ENCODE measurements at regions not wholly inside any gene's neighbourhood (a gene's known extent, or its start where the extent isn't known, plus 50 kb on each side); places are given as distances from the start of the nearest gene placed in this dataset.

GRCh38 chr12:34301251-34302130 lies 279.2 kb downstream of the ALG10 start:
- H3K4me1 ChIP-seq: no peaks in the 10 kb centered on the region
- no peak overlapping the region for H3K4me3 ChIP-seq
- H3K27ac Mint-ChIP-seq: no peak overlapping the region
- no peaks in the 10 kb centered on the region for H3F3A ChIP-seq (ENCODE audit: low read depth)
- H3K4me3 Mint-ChIP-seq: no peak overlapping the region
- TF ChIP-seq, protein P1, sequence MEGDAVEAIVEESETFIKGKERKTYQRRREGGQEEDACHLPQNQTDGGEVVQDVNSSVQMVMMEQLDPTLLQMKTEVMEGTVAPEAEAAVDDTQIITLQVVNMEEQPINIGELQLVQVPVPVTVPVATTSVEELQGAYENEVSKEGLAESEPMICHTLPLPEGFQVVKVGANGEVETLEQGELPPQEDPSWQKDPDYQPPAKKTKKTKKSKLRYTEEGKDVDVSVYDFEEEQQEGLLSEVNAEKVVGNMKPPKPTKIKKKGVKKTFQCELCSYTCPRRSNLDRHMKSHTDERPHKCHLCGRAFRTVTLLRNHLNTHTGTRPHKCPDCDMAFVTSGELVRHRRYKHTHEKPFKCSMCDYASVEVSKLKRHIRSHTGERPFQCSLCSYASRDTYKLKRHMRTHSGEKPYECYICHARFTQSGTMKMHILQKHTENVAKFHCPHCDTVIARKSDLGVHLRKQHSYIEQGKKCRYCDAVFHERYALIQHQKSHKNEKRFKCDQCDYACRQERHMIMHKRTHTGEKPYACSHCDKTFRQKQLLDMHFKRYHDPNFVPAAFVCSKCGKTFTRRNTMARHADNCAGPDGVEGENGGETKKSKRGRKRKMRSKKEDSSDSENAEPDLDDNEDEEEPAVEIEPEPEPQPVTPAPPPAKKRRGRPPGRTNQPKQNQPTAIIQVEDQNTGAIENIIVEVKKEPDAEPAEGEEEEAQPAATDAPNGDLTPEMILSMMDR (IDR thresholded peaks at IDR 0.05): no peak
- TF ChIP-seq EZH2 (IDR thresholded peaks at IDR 0.05) (no peak), EZH2phosphoT487 (IDR thresholded peaks at IDR 0.05) (no peak)
- DNase-seq (ENCODE audit: low spot score): no peak
- H2AFZ ChIP-seq (replicated peaks): no peak overlapping the region
- peaks cover 11% of the 10 kb centered on the region for H3K27me3 Mint-ChIP-seq (ENCODE audit: insufficient read depth, low read depth)
- no peaks in the 10 kb centered on the region for H4K20me1 ChIP-seq (ENCODE audit: low read depth)
- no peak overlapping the region for H3K27ac ChIP-seq
- no peaks in the 10 kb centered on the region for H3K4me1 Mint-ChIP-seq
- H3K9me3 ChIP-seq (ENCODE audit: low read depth): peaks cover 5% of the 10 kb centered on the region
- H3K36me3 ChIP-seq: no peaks in the 10 kb centered on the region
- no peak overlapping the region for H3K9ac ChIP-seq
- peaks cover 96% of the 10 kb centered on the region for H3K9me3 Mint-ChIP-seq
- H3K79me2 ChIP-seq (ENCODE audit: low read depth): no peaks in the 10 kb centered on the region
- no peak overlapping the region for H3K4me2 ChIP-seq
- H3K36me3 Mint-ChIP-seq: no peaks in the 10 kb centered on the region
- H3K27me3 ChIP-seq: no peaks in the 10 kb centered on the region

GRCh38 chr12:34302131-34302885 lies 280.0 kb downstream of the ALG10 start:
- Histone ChIP-seq H3K4me3 (no peak overlapping the region), H3K27ac (no peak overlapping the region), H3K79me2 (ENCODE audit: low read depth) (no peaks in the 10 kb centered on the region), H3K9me3 (ENCODE audit: low read depth) (peaks cover 5% of the 10 kb centered on the region), H3K36me3 (no peaks in the 10 kb centered on the region), H3K4me1 (no peaks in the 10 kb centered on the region), H3K9ac (no peak overlapping the region), H4K20me1 (ENCODE audit: low read depth) (no peaks in the 10 kb centered on the region), H3K4me2 (no peak overlapping the region), H2AFZ (replicated peaks) (no peak overlapping the region), H3K27me3 (no peaks in the 10 kb centered on the region), H3F3A (ENCODE audit: low read depth) (no peaks in the 10 kb centered on the region)
- no peak overlapping the region for H3K4me3 Mint-ChIP-seq
- peaks cover 96% of the 10 kb centered on the region for H3K9me3 Mint-ChIP-seq
- H3K27me3 Mint-ChIP-seq (ENCODE audit: insufficient read depth, low read depth): peaks cover 11% of the 10 kb centered on the region
- no peak for TF ChIP-seq EZH2phosphoT487 (IDR thresholded peaks at IDR 0.05)
- H3K36me3 Mint-ChIP-seq: no peaks in the 10 kb centered on the region
- no peaks in the 10 kb centered on the region for H3K4me1 Mint-ChIP-seq
- no peak overlapping the region for H3K27ac Mint-ChIP-seq
- no peak for DNase-seq (ENCODE audit: low spot score)

- Histone ChIP-seq H3K4me3 (no peak overlapping the region), H3K4me2 (no peak overlapping the region), H3K9me3 (ENCODE audit: low read depth) (peaks cover 5% of the 10 kb centered on the region), H3K9ac (no peak overlapping the region), H3F3A (ENCODE audit: low read depth) (no peaks in the 10 kb centered on the region), H3K27me3 (no peaks in the 10 kb centered on the region), H2AFZ (replicated peaks) (no peak overlapping the region), H4K20me1 (ENCODE audit: low read depth) (no peaks in the 10 kb centered on the region), H3K36me3 (no peaks in the 10 kb centered on the region), H3K4me1 (no peaks in the 10 kb centered on the region), H3K27ac (no peak overlapping the region), H3K79me2 (ENCODE audit: low read depth) (no peaks in the 10 kb centered on the region)
- H3K36me3 Mint-ChIP-seq: no peaks in the 10 kb centered on the region
- no peak overlapping the region for H3K27ac Mint-ChIP-seq
- H3K4me1 Mint-ChIP-seq: no peaks in the 10 kb centered on the region
- DNase-seq (ENCODE audit: low spot score): no peak
- no peak overlapping the region for H3K4me3 Mint-ChIP-seq
- H3K9me3 Mint-ChIP-seq: peaks cover 97% of the 10 kb centered on the region
- TF ChIP-seq, protein P1 (IDR thresholded peaks at IDR 0.05): no peak
- TF ChIP-seq EZH2 (IDR thresholded peaks at IDR 0.05) (no peak), EZH2phosphoT487 (IDR thresholded peaks at IDR 0.05) (no peak)
- H3K27me3 Mint-ChIP-seq (ENCODE audit: insufficient read depth, low read depth): peaks cover 13% of the 10 kb centered on the region
These were observed 281.0 kb downstream of the ALG10 start for GRCh38 chr12:34303091-34303870.
